B cell (primary cell): ENCODE measurements at regions not wholly inside any gene's neighbourhood (a gene's known extent, or its start where the extent isn't known, plus 50 kb on each side); places are given as distances from the start of the nearest gene placed in this dataset.

Experiments used
- EZH2 ChIP-seq: IDR thresholded peaks from 2 replicates; pipeline ENCODE4 v1.6.1; 2012; ENCODE audit warnings: borderline replicate concordance, low read depth, mild to moderate bottlenecking, moderate library complexity, low read length; ENCODE audit not compliant: insufficient read depth, poor library complexity, severe bottlenecking
- TF ChIP-seq, protein P1 (sequence below): fragments of 200-600 bp; IDR thresholded peaks from one replicate; pipeline ENCODE4 v1.8.0; 2022; ENCODE audit warnings: antibody characterized with exemption, mild to moderate bottlenecking

DNA sequence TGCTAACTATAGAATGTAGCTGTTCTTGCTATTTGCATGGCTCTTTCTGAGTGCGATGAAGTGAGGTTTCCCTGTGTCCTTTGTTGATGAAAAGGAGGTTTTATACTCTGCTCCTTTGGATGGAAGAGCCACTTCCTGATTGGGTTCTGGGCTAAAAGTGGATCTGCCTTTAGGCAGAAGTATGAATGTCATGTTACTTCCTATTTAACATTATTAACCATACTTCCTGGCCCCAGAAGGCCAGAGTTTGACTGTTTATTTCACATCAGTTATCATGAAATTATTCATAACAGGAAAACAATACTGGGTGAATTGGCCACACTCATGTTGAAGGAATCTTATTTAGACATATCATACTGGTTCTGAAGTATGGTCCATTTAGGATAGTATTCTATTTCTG is 386.2 kb downstream of the PCDH7 start:
- TF ChIP-seq, protein P1, sequence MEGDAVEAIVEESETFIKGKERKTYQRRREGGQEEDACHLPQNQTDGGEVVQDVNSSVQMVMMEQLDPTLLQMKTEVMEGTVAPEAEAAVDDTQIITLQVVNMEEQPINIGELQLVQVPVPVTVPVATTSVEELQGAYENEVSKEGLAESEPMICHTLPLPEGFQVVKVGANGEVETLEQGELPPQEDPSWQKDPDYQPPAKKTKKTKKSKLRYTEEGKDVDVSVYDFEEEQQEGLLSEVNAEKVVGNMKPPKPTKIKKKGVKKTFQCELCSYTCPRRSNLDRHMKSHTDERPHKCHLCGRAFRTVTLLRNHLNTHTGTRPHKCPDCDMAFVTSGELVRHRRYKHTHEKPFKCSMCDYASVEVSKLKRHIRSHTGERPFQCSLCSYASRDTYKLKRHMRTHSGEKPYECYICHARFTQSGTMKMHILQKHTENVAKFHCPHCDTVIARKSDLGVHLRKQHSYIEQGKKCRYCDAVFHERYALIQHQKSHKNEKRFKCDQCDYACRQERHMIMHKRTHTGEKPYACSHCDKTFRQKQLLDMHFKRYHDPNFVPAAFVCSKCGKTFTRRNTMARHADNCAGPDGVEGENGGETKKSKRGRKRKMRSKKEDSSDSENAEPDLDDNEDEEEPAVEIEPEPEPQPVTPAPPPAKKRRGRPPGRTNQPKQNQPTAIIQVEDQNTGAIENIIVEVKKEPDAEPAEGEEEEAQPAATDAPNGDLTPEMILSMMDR, result no peak
- TF ChIP-seq EZH2, result no peak
